ENCODE measurements at regions not wholly inside any gene's neighbourhood (a gene's known extent, or its start where the extent isn't known, plus 50 kb on each side); places are given as distances from the start of the nearest gene placed in this dataset.

DNA sequence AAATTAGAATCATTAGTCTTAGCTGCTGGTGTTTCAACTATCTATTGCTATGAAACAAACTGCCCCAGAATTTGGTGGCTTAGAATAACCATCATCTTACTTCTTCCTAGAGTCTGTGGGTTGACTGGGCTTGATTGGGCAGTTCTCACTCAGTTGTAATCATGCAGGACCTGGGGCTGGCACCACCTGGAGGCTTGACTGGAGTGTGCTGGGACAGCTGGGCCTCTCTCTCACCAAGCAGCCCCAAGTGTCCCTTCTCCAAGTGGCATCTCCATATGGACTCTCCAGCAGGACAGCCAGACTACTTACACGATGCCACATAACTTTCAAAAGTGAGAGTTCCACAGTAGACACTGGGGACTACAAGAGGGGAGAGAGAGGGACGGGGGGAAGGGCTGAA is 140.3 kb upstream of the ATP1B1 start:
- TF ChIP-seq ZNF274 (IDR thresholded peaks at IDR 0.05; ENCODE audit: low read depth, low read length) (no peak), YY1 (IDR thresholded peaks at IDR 0.05; ENCODE audit: insufficient read depth, insufficient read length) (no peak)
